SK-N-SH treated with all-trans-retinoic acid at 6 μM for 48 hours (cell line): ENCODE measurements at regions not wholly inside any gene's neighbourhood (a gene's known extent, or its start where the extent isn't known, plus 50 kb on each side); places are given as distances from the start of the nearest gene placed in this dataset.

Experiments used
- ATAC-seq: fragments of 200-7000 bp; cut with Tn5 transposase; 3 replicates; pipeline ENCODE4 v1.9.1; 2020; ENCODE audit warnings: mild to moderate bottlenecking, moderate library complexity
- ARNTL ChIP-seq: fragments of 450-650 bp; formaldehyde crosslinking; IDR thresholded peaks from 2 replicates; pipeline ENCODE4 v1.5.0; 2020; ENCODE audit warnings: low read depth, mild to moderate bottlenecking, moderate library complexity, borderline replicate concordance
- BACH2 ChIP-seq: fragments of 250-450 bp; sonication (Bioruptor Pico); IDR thresholded peaks from 2 replicates; pipeline ENCODE4 v1.9.0; 2021; ENCODE audit warnings: mild to moderate bottlenecking, borderline replicate concordance
- CREB5 ChIP-seq: fragments of 250-450 bp; sonication (Bioruptor Pico); IDR thresholded peaks from 2 replicates; pipeline ENCODE4 v1.5.1; 2020; ENCODE audit warnings: low read depth, mild to moderate bottlenecking, moderate library complexity
- CSDC2 ChIP-seq: fragments of 250-450 bp; sonication (Bioruptor Pico); IDR thresholded peaks from 2 replicates; pipeline ENCODE4 v1.5.0; 2020; ENCODE audit warnings: mild to moderate bottlenecking, moderate library complexity
- CSRNP3 ChIP-seq: fragments of 250-450 bp; sonication (Bioruptor Pico); IDR thresholded peaks from 2 replicates; pipeline ENCODE4 v1.5.1; 2021; ENCODE audit warnings: mild to moderate bottlenecking, moderate library complexity
- ESRRG ChIP-seq: fragments of 250-450 bp; sonication (Bioruptor Pico); IDR thresholded peaks from 2 replicates; pipeline ENCODE4 v1.6.1; 2021; ENCODE audit warnings: mild to moderate bottlenecking
- GLIS3 ChIP-seq: fragments of 250-450 bp; sonication (Bioruptor Pico); IDR thresholded peaks from 2 replicates; pipeline ENCODE4 v1.5.0; 2020; ENCODE audit warnings: mild to moderate bottlenecking, moderate library complexity
- ISL1 ChIP-seq: fragments of 250-450 bp; sonication (Bioruptor Pico); IDR thresholded peaks from 2 replicates; pipeline ENCODE4 v2.1.2; 2022; ENCODE audit warnings: mild to moderate bottlenecking, moderate library complexity
- OSR1 ChIP-seq: fragments of 250-450 bp; sonication (Bioruptor Pico); IDR thresholded peaks from 2 replicates; pipeline ENCODE4 v1.8.0; 2022; ENCODE audit warnings: moderate library complexity, mild to moderate bottlenecking, inconsistent platforms
- PATZ1 ChIP-seq: fragments of 250-450 bp; sonication (Bioruptor Pico); IDR thresholded peaks from 2 replicates; pipeline ENCODE4 v1.8.0; 2020; ENCODE audit warnings: mild to moderate bottlenecking, moderate library complexity, borderline replicate concordance
- POU6F1 ChIP-seq: fragments of 250-450 bp; sonication (Bioruptor Pico); IDR thresholded peaks from 2 replicates; pipeline ENCODE4 v1.8.0; 2021; ENCODE audit warnings: low read depth, mild to moderate bottlenecking, moderate library complexity, borderline replicate concordance
- PPARA ChIP-seq: fragments of 250-450 bp; sonication (Bioruptor Pico); IDR thresholded peaks from 2 replicates; pipeline ENCODE4 v1.5.0; 2020; ENCODE audit warnings: mild to moderate bottlenecking, borderline replicate concordance
- RARB ChIP-seq: fragments of 250-450 bp; sonication (Bioruptor Pico); IDR thresholded peaks from 2 replicates; pipeline ENCODE4 v1.8.0; 2021; ENCODE audit warnings: mild to moderate bottlenecking, moderate library complexity
- TCF4 ChIP-seq: fragments of 250-450 bp; sonication (Bioruptor Pico); IDR thresholded peaks from 2 replicates; pipeline ENCODE4 v1.8.0; 2021; ENCODE audit warnings: mild to moderate bottlenecking, moderate library complexity, borderline replicate concordance
- TOX ChIP-seq: fragments of 250-450 bp; sonication (Bioruptor Pico); IDR thresholded peaks from 2 replicates; pipeline ENCODE4 v1.8.0; 2021; ENCODE audit warnings: mild to moderate bottlenecking, moderate library complexity, borderline replicate concordance
- TSHZ2 ChIP-seq: fragments of 250-450 bp; sonication (Bioruptor Pico); IDR thresholded peaks from 2 replicates; pipeline ENCODE4 v1.5.0; 2020; ENCODE audit warnings: mild to moderate bottlenecking, moderate library complexity
- ZC3H10 ChIP-seq: fragments of 250-450 bp; sonication (Bioruptor Pico); IDR thresholded peaks from 2 replicates; pipeline ENCODE4 v1.5.1; 2021; ENCODE audit warnings: mild to moderate bottlenecking, moderate library complexity
- ZFP3 ChIP-seq: fragments of 250-450 bp; sonication (Bioruptor Pico); IDR thresholded peaks from 2 replicates; pipeline ENCODE4 v1.5.0; 2020; ENCODE audit warnings: mild to moderate bottlenecking, moderate library complexity
- ZFP30 ChIP-seq: fragments of 450-650 bp; formaldehyde crosslinking; IDR thresholded peaks from 2 replicates; pipeline ENCODE4 v1.5.0; 2022; ENCODE audit warnings: mild to moderate bottlenecking, moderate library complexity
- ZNF565 ChIP-seq: fragments of 450-650 bp; formaldehyde crosslinking; conservative IDR thresholded peaks from 2 replicates; pipeline ENCODE4 v1.5.0; 2020; ENCODE audit warnings: low read depth, mild to moderate bottlenecking, moderate library complexity
- ZNF70 ChIP-seq: fragments of 450-650 bp; formaldehyde crosslinking; IDR thresholded peaks from 2 replicates; pipeline ENCODE4 v1.5.0; 2020; ENCODE audit warnings: mild to moderate bottlenecking, moderate library complexity
- ZNF8 ChIP-seq: fragments of 450-650 bp; formaldehyde crosslinking; IDR thresholded peaks from 2 replicates; pipeline ENCODE4 v1.5.0; 2020; ENCODE audit warnings: mild to moderate bottlenecking, moderate library complexity

GRCh38 chr1:208829595-208829994, 585.4 kb upstream of the PLXNA2 start:
- peak; percentile 37 for ATAC-seq
- TF ChIP-seq PATZ1 (CRISPR knock-in tag) (no peak), CSDC2 (CRISPR knock-in tag) (no peak), ZC3H10 (no peak), ZFP3 (CRISPR knock-in tag) (no peak), CREB5 (no peak), OSR1 (CRISPR knock-in tag) (no peak), TOX (CRISPR knock-in tag) (no peak), ZFP30 (CRISPR knock-in tag) (no peak), ZNF70 (no peak), BACH2 (CRISPR knock-in tag) (no peak), TCF4 (CRISPR knock-in tag) (no peak), ISL1 (CRISPR knock-in tag) (no peak), ARNTL (no peak), CSRNP3 (CRISPR knock-in tag) (no peak), ZNF565 (no peak), GLIS3 (no peak), PPARA (CRISPR knock-in tag) (no peak), ZNF8 (no peak), RARB (CRISPR knock-in tag) (no peak), POU6F1 (CRISPR knock-in tag) (no peak)
- TF ChIP-seq, all 23 proteins: peak for 0

GRCh38 chr1:208834381-208835096, 590.4 kb upstream of the PLXNA2 start:
- TF ChIP-seq ZFP3 (CRISPR knock-in tag) (no peak), RARB (CRISPR knock-in tag) (no peak), PATZ1 (CRISPR knock-in tag) (no peak), TSHZ2 (CRISPR knock-in tag) (no peak), ESRRG (CRISPR knock-in tag) (no peak), ZC3H10 (peak; percentile 33; the same call in 1 of the 2 replicates), ARNTL (no peak), ZNF565 (no peak), ISL1 (CRISPR knock-in tag) (no peak)
- TF ChIP-seq, all 23 proteins: peak for 1

More at GRCh38 chr1:208834381-208835096, 590.4 kb upstream of the PLXNA2 start:
- peak; percentile 88 for ATAC-seq
